HG02798 (cell line): ENCODE measurements at regions not wholly inside any gene's neighbourhood (a gene's known extent, or its start where the extent isn't known, plus 50 kb on each side); places are given as distances from the start of the nearest gene placed in this dataset.
"Not testable (repeated sequence)": the region's sequence is repeated elsewhere in the genome, so short reads cannot be mapped to it uniquely, and the experiment has no call there.

Experiments
- ATAC-seq: cut with Tn5 transposase; IDR thresholded peaks from one replicate; pipeline ENCODE4 v1.9.1; 2021; ENCODE audit warnings: mild to moderate bottlenecking; ENCODE audit not compliant: unreplicated experiment, poor library complexity

DNA sequence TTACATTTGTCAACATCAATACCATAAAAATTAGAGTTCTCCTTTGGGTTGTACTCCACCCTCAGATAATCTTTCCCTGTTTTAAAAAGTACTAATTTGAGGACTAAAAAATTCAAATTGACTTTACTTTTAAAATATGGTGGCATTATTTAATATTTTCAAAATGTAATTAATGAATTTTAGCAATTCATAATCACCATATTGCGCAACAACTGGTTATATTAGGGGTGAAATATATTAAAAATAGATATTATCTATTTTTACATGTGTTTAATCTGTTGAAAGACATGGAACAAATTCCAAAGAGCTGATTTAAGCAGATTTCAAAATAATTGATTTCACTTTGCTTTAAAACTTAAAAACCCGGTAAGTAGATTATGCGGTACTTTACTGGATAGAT lies 236.6 kb upstream of the NOL4 start:
- no peak for ATAC-seq

DNA sequence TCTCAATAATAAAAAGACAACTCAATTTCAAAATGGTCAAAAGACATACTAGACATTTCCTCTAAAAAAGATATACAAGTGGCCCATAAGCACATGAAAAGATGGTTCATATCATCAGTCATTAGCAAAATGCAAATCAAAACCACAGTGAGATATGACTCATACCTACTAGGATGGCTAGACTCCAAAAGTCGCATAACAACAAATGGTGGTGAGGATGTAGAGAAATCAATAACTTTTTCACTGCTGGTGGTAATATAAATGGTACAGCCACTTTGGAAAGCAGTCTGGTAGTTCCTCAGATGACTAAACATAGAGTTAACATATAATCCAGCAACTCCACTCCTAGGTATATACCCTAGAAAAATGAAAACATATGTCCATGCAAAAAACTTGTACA lies 242.3 kb upstream of the NOL4 start:
- no peak for ATAC-seq

DNA sequence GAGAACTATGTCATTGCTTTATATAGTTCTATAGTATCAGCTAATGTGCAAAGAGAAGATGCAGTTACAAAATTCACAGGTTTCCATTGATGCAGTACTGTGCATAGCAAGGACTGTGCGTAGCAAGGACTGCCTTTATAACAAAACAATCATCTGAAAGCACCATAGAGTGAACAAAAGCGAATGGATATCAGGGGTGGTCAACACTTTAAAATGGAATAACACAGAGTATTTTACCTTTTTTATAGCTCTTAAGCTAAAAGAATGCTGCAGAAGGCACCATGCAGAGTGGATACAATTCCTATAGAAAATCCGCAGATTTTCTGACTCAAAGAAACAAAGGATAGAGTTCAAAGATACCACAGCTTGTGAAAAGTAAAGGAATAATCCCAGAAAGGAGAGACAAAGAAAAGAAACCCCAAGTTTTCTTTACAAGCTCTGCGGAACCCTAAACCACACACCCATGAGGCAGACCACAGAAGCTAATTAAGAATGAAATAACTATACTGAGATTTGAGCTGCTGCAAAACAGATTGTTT lies 229.9 kb upstream of the DTNA start:
- no peak for ATAC-seq

DNA sequence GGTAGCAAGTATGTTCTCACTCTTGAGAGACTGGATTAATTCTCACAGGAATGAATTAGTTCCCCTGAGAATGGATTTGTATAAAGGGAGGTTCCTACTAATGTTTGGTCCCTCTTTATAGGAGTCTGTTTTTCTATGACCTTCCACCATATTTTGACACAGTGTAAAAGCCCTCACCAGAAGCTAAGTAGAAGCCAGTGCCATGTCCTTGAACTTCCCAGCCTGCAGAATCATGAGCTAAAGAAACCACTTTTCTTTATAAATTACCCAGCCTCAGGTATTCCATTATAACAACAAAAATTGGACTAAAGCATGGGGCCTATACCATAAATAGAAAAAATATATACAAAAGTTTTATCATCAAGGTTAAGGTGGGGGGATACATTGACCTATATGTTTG lies 227.9 kb upstream of the DTNA start:
- no peak for ATAC-seq

DNA sequence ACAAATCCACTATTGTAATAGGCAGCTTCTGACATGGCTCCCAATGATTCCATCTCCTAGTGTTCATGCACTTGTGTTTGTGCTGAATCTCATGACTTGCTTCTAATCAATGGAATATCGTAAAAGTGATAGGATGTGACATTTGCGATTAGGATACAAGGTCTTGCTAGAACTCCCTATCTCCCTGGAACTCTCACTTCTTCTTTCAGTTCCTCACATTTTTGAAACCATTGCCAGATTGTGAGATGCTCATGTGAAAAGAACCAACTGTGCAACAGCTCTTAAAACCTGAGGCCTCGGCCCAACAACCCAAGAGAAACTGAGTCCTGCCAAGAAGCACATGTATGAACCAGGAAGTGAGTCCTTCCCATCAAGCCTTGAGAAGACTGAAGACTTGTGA lies 226.9 kb upstream of the DTNA start:
- no peak for ATAC-seq

DNA sequence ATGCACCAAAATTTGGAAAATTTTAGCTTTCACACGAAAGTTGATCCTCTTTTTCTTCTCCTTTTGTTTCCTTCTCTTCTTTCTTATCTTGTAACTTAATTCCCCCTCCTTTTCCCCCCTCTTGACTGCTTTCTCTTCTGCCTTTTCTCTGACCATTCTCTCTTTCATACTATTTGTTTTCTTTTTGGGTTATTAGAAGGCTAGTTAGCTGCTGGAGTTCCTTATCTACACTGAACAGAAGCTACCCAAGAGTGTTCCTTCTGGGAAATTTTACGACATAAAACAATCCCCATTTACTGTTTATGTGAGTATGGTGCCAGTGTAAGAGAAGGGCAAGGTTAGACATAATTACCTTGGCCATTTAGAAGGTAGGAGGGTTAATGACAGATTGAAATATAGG lies 218.4 kb upstream of the DTNA start:
- ATAC-seq, result no peak

DNA sequence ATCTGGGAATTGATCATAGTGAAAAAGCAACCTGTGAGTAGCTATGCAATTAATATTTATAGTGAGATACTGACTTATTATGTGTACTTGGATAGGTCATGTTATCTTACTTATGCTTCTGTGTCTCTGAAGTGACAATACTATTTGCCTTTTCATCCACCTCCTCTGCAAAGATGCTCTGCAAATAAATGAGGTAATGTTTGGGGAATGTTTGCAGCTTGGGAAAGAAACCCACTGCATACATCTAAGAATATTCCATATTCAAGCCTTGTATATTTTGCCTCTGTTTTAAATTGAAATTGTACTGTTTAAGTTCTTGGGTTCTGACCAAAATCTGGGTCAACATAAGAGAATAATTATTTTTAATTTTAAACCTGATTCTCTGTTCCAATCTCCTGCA lies 217.4 kb upstream of the DTNA start:
- ATAC-seq, result no peak

DNA sequence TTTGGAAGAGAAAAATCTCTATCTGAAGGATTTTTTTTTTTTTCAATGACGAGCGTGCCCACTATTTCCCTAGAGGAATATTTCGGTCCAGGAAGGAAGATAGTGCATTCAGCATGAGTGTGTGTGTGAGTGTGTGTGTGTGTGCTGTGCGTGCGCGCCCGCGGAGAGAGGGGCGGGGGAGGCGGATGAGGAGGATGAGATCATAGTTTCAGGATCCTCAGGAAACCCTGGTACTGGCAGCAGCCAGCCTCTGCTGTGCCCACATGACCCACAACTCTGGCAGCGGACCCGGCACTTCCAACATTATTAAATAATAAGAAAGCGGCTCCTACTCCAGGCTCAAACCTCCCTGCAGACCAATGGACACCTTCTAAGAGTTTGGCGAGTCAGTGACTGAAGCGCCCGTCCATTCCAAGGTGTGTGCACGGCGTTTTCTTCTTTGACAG lies 217.0 kb upstream of the DTNA start:
- peak; percentile 50 for ATAC-seq

DNA sequence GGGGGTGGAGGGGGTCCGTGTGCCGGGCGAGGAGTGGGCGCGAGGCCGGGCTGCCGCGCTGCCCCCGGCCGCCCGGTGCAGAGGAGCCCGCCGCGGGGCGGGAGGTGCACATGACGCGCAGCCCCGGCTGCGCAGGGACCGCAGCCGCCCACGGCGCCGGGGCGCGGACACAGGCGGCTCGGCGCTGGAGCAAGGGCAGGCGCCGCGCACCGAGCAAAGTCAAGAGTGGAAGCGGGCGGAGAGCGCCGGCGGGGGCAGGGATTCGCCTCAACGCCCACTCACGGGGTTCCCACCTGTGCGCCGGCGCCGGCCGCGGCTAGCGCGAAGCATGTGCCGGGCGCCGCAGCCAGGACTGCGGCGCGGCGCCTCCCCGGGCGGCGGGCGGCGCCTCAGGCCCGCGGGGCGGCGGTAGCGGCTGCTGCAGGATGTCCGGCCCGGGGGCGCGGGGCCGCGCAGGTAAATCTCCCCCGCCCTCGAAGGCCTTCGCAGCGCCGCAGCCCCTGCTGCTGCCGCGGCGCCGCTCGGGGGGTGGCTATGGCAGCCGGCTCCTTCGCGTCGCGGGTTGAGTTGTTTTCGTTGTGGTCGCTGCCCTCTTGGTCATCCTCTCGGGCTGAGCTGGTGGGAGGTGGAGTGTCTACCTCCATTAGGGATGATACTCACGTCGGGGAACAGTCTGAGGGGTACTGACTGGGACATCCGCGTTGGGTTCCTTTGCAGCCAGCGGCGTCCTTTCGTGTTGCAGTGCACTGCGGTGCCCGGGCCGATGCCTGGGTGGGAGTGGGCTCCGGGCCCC lies 216.3 kb upstream of the DTNA start:
- peak; percentile 72 for ATAC-seq

DNA sequence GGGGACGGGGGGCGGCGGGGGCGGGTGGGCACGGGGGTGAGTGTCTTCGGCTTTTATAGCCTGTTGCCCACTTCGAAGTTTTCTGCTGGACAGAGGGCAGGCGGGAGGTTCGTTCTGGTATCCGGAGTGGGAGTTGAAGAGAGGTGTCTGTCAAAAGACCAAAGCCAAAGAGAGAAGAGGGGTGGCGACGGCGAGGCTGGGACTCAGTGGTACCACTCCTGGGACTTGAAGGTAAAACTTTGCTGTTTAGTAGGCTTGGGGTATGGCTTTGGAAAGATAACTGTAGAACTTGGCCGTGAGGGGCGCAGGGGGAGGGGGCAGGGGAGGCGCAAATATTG lies 215.8 kb upstream of the DTNA start:
- no peak for ATAC-seq

DNA sequence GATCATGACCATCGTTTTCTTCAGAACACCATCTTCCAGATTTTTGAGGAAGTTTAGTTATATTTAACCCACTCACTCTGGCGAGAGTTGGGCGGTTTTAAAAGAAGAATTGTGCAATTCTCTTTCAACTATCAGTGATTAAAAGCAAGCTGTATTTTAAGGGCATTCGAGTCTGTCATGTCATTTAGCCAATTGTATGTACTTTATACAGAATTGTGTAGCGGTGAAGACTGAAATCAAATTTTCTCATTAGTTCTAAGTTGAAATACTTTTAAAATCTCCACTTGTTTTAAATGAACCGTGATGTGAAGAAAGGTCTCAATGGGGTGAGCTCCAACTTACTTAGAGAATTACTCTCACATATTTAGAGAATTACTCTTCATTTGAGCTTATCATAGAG lies 214.6 kb upstream of the DTNA start:
- no peak for ATAC-seq

DNA sequence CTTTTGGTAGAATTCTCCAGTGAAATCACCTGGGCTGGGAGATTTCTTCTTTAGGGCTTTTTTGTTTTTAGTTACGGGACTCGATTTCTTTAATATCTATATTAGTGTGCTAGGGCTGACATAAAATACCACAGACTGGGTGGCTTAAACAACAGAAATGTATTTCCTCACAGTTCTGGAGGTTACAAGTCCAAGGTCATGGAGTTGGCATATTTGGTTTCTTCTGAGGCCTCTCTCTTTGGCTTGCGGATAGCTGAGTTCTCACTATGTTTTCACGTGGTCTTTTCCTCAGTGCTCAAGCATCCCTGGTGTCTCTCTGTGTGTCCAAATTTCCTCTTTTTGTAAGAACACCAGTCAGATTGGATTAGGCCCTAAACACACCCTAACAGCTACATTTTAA lies 208.5 kb upstream of the DTNA start:
- no peak for ATAC-seq

DNA sequence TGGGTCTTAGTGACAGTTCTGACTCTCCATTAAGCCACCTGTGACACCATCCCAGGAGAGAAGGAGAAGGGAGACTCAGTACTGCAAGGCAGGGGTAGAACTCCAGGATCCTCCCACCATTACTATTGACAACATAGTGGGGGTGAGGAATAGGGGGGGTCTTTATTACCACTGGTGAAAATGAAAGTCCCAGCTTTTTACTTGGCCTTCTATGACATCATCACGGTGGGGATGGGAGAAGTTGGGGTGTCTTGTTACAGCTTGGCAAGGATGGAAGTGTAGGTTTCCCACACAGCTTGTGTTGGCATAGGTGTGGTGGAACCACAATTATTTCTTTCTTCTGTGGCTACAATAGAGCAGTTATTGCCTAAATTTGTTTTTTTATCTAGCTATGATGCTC lies 203.9 kb upstream of the DTNA start:
- no peak for ATAC-seq

DNA sequence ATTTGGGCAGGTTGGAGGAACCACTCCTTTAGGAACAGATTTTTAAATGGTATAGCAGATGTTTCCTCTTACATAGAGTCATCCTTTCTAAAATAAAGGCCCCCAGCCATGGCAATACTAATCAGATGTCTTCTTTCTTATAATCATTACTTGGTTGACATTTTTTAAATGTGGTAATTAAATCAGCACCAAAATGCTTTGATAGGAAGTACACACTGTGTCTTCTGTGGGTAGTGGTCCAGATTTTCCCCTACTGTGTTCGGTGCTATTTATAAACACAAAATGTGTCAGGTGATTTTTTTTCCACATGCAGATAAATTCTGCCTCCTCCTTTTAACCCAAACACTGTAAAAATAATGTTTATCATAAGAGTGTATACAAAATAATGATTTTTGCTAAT lies 200.9 kb upstream of the DTNA start:
- ATAC-seq, result no peak

DNA sequence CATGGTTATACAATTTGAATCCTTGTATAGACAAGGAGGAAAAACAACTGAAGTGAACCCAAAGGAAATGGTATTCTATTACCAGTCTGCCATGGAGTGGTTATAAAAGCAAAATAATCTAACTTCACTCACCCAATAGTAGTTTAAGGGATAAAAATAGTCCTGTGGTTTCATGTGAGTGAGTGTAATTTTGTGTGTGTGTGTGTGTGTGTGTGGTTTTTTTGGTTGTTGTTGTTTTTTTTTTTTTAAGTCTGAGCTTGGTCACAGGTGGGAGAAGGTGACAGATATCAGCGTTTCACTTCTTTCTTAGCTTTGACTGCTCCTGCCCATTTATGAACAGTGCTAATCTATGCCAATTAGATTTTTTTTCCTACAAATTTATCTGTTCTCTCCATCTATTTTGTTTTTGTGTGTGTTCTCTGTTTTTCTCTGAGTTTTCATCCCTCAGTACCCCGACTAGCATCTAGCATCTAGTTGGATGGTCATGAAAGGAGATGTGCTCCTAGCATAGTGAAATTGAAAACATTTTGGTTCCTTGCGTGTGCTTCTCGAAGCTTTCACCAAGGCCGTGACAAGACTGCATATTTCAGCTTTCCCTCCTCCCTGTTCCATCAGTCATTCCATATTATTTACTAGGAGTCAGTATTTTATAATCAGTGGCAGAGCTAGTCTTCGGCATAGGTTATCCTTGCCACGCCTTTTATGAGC lies 200.1 kb upstream of the DTNA start:
- no peak for ATAC-seq

DNA sequence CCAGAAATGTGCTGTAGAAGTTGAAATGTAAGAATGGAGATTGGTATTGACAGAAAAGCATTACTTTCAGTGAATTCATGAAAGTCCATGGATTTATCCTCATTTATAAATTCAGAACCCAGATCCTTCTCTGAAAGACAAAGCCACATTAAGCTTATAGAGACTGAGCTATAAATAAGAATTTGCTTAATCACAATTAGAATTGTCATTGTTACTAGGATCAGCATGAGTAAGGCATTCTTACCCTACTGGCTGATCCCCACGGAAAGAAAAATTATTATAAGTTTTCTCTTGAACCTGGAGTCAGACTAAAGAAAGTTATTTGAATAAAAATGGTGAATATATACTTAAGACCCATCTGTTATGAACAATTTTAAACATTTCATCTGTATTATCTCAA lies 199.2 kb upstream of the DTNA start:
- no peak for ATAC-seq

DNA sequence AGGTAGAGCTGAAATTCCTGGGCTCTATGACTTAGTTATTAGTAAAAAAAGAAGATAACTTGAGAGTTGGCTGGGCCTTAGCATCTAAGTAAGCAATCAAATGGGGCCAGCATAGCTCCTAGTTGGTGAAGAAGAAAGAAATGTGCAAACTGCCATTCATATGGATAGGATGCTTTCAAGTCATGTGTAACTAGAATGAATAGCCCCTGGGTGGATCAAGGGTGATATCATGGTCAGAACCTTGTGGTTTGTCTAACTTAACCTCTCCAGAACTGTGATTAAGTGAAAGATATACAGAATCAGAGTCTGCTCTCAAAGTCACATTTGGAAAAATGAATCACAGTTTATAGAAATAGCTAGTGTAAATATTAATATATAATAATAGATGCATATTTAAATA lies 198.7 kb upstream of the DTNA start:
- ATAC-seq, result no peak

DNA sequence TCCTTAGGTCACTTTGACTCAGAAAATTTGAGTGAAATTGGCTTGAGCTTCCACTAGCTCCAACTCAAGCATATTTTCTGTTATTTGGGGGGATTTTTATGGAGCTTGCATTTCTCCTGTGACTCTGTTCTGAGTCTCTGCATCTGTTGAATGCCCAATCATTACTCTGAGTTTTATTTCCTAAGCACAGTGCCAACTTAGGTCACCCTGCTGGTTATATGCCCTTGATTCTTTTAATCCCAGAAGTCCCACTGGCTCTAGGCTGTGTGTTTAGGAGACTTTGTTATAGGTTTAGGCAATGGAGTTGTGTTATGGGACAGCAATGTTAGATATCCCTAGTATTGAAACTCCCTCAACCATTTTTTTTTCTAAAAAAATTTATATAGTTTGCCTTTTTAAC lies 198.2 kb upstream of the DTNA start:
- ATAC-seq, result no peak

DNA sequence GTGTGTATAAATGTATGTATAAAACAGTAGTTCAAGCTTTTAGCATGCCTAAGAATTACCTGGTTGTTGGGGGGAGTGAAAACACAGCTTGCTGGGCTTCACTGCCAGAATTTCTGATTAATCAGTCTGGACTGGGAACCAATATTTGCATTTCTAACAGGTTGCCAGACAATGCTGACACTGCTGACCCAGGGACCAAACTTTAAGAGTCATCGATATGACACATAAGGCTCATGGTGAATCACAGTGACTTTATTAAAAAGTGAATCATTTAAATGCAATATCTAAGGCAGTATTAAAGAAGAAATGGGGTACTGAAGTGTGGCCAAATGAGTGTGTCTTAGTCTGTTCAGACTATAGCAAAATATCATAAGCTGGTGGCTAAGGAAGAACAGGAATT lies 195.9 kb upstream of the DTNA start:
- no peak for ATAC-seq

DNA sequence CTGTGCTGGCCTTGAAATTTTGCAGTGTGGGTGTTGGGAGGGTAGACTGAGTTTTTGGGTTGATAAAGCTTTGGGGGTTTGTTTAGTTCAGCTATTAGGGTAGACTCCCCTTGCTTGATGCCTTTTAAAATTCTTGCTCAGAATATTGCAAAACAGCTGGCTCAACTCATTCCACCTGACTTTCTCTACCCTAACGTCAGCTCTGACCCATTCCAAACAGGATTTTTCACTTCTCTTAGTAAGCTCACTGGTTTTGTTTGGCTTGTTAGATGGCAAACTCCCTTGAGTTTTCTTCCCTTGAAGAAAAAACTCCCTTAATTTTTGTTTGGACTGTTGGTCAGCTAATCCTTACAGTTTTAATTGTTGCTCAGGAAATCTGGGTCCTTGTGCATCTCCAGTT lies 195.1 kb upstream of the DTNA start:
- ATAC-seq, result no peak

DNA sequence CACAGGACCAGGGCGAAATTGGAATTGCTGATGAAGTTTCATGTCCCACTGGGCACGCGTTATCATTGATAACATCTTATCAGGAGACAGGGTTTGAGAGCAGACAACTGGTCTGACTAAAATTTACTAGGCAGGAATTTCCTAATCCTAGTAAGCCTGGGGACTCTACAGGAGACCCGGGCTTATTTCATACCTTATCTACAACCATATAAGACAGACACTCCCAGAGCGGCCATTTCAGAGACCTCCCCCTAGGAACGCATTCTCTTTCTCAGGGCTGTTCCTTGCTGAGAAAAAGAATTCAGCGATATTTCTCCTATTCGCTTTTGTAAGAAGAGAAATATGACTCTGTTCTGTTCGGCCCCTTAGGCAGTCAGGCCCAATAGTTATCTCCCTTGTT lies 193.7 kb upstream of the DTNA start:
- not testable (repeated sequence) for ATAC-seq

DNA sequence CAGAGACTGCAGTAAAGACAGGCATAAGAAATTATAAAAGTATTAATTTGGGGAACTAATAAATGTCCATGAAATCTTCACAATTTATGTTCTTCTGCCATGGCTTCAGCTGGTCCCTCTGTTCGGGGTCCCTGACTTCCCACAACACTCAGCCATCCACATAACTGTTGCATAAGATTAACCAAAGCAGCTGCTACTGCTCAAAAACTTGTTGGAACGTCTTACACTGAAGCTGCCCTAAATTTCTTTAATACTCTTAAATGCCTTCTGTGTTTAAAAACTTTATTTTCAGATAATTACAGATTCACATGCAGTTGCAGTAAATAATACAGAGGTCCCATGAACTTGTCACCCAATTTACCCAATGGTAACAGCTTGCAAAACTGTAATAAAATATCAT lies 193.1 kb upstream of the DTNA start:
- not testable (repeated sequence) for ATAC-seq
